GM23338 (cell line): ENCODE measurements at regions not wholly inside any gene's neighbourhood (a gene's known extent, or its start where the extent isn't known, plus 50 kb on each side); places are given as distances from the start of the nearest gene placed in this dataset.

Source experiments
- ATAC-seq: fragments of 200-7000 bp; cut with Tn5 transposase; 3 replicates; pipeline ENCODE4 v1.9.1; 2020
- DNase-seq: peaks from one replicate; pipeline ENCODE4 v3.0.0-alpha.2; 2015; ENCODE audit warnings: low spot score
- H2AFZ ChIP-seq: fragments of 200-600 bp; sonication (generic); 2 replicates; pipeline ENCODE4 v1.8.0; 2016; ENCODE audit warnings: antibody characterized with exemption, mild to moderate bottlenecking, moderate library complexity
- H3F3A ChIP-seq: fragments of 200-600 bp; sonication (generic); replicated peaks from 2 replicates; pipeline ENCODE4 v1.8.0; 2017; ENCODE audit warnings: antibody characterized with exemption, mixed run types, low read depth
- H3K27ac ChIP-seq: fragments of 200-600 bp; sonication (generic); 2 replicates; pipeline ENCODE4 v1.6.1; 2016; ENCODE audit warnings: low read depth
- H3K27me3 ChIP-seq: fragments of 200-600 bp; sonication (generic); 2 replicates; pipeline ENCODE4 v1.8.0; 2016; ENCODE audit warnings: mild to moderate bottlenecking, mixed run types, moderate library complexity; ENCODE audit not compliant: insufficient read depth
- H3K36me3 ChIP-seq: fragments of 200-600 bp; sonication (generic); 2 replicates; pipeline ENCODE4 v1.8.0; 2016; ENCODE audit warnings: mild to moderate bottlenecking; ENCODE audit not compliant: insufficient read depth
- H3K4me1 ChIP-seq: fragments of 200-600 bp; sonication (generic); 2 replicates; pipeline ENCODE4 v1.8.0; 2016; ENCODE audit warnings: mild to moderate bottlenecking, moderate library complexity; ENCODE audit not compliant: insufficient read depth
- H3K4me2 ChIP-seq: fragments of 200-600 bp; sonication (generic); 2 replicates; pipeline ENCODE4 v1.7.1; 2017; ENCODE audit warnings: mixed run types
- H3K4me3 ChIP-seq: fragments of 200-600 bp; sonication (generic); 2 replicates; pipeline ENCODE4 v1.6.1; 2016; ENCODE audit warnings: mixed run types
- H3K79me2 ChIP-seq: fragments of 200-600 bp; sonication (generic); replicated peaks from 2 replicates; pipeline ENCODE4 v1.8.0; 2017; ENCODE audit warnings: mild to moderate bottlenecking; ENCODE audit not compliant: insufficient read depth
- H3K9me2 ChIP-seq: fragments of 200-600 bp; sonication (generic); 2 replicates; pipeline ENCODE4 v1.8.0; 2017; ENCODE audit not compliant: insufficient read depth
- H4K20me1 ChIP-seq: fragments of 200-600 bp; sonication (generic); replicated peaks from 2 replicates; pipeline ENCODE4 v1.8.0; 2017; ENCODE audit warnings: mild to moderate bottlenecking; ENCODE audit not compliant: insufficient read depth
- H3K27ac Mint-ChIP-seq: 2 replicates; pipeline ENCODE4 v1.8.0; 2020; ENCODE audit warnings: inconsistent platforms, mild to moderate bottlenecking, moderate library complexity, mixed read lengths
- H3K27me3 Mint-ChIP-seq: 3 replicates; pipeline ENCODE4 v1.8.0; 2022; ENCODE audit warnings: low read depth, mild to moderate bottlenecking, moderate library complexity, mixed read lengths, inconsistent platforms; ENCODE audit not compliant: insufficient read depth, poor library complexity
- H3K36me3 Mint-ChIP-seq: 3 replicates; pipeline ENCODE4 v1.8.0; 2021; ENCODE audit warnings: low read depth, mild to moderate bottlenecking, inconsistent platforms, moderate library complexity, mixed read lengths
- H3K4me1 Mint-ChIP-seq: 3 replicates; pipeline ENCODE4 v1.8.0; 2020; ENCODE audit warnings: mild to moderate bottlenecking, inconsistent platforms, mixed read lengths
- H3K4me3 Mint-ChIP-seq: 3 replicates; pipeline ENCODE4 v1.8.0; 2021; ENCODE audit warnings: moderate library complexity, mild to moderate bottlenecking, inconsistent platforms, mixed read lengths
- H3K9me3 Mint-ChIP-seq: 3 replicates; pipeline ENCODE4 v1.8.0; 2020; ENCODE audit warnings: moderate library complexity, mild to moderate bottlenecking, inconsistent platforms, mixed read lengths
- CREB1 ChIP-seq: fragments of 250-450 bp; sonication (Bioruptor Pico); IDR thresholded peaks from 2 replicates; pipeline ENCODE4 v1.5.0; 2020; ENCODE audit warnings: low read depth, mild to moderate bottlenecking, moderate library complexity
- CTCF ChIP-seq, 2 experiments: fragments of 200-600 bp in 1 of 2; sonication (generic) in 1 of 2; conservative IDR thresholded peaks; 2 replicates each; pipeline versions ENCODE4 v1.5.1 to v1.6.1; 2016 to 2017; ENCODE audit warnings: antibody characterized with exemption in 2 of 2, low read depth in 2 of 2, mild to moderate bottlenecking in 2 of 2, moderate library complexity in 1 of 2
- EZH2phosphoT487 ChIP-seq: fragments of 200-600 bp; sonication (generic); IDR thresholded peaks from one replicate; pipeline ENCODE4 v1.8.1; 2018; ENCODE audit warnings: antibody characterized with exemption; ENCODE audit not compliant: unreplicated experiment
- JUNB ChIP-seq: IDR thresholded peaks from one replicate; pipeline ENCODE4 v1.6.1; 2016; ENCODE audit warnings: antibody characterized with exemption; ENCODE audit not compliant: unreplicated experiment
- NANOG ChIP-seq: IDR thresholded peaks from 2 replicates; pipeline ENCODE4 v1.6.1; 2016; ENCODE audit warnings: antibody characterized with exemption, borderline replicate concordance
- POLR2AphosphoS5 ChIP-seq: IDR thresholded peaks from 2 replicates; pipeline ENCODE4 v1.6.1; 2016; ENCODE audit warnings: antibody characterized with exemption, low read depth
- STAT1 ChIP-seq: IDR thresholded peaks from one replicate; pipeline ENCODE4 v1.6.1; 2016; ENCODE audit warnings: antibody characterized with exemption; ENCODE audit not compliant: unreplicated experiment
- ZNF114 ChIP-seq: fragments of 250-450 bp; sonication (Bioruptor Pico); IDR thresholded peaks from 2 replicates; pipeline ENCODE4 v1.5.0; 2020; ENCODE audit warnings: mild to moderate bottlenecking, moderate library complexity
- ZNF462 ChIP-seq: fragments of 250-450 bp; sonication (Bioruptor Pico); IDR thresholded peaks from 2 replicates; pipeline ENCODE4 v1.5.0; 2020; ENCODE audit warnings: mild to moderate bottlenecking, moderate library complexity
- TF ChIP-seq, protein P1 (sequence below): IDR thresholded peaks from one replicate; pipeline ENCODE4 v1.6.1; 2018; ENCODE audit warnings: antibody characterized with exemption; ENCODE audit not compliant: unreplicated experiment

GRCh38 chr3:103949693-103950092, 1417.0 kb upstream of the ALCAM start (continued):
- TF ChIP-seq, protein P1, sequence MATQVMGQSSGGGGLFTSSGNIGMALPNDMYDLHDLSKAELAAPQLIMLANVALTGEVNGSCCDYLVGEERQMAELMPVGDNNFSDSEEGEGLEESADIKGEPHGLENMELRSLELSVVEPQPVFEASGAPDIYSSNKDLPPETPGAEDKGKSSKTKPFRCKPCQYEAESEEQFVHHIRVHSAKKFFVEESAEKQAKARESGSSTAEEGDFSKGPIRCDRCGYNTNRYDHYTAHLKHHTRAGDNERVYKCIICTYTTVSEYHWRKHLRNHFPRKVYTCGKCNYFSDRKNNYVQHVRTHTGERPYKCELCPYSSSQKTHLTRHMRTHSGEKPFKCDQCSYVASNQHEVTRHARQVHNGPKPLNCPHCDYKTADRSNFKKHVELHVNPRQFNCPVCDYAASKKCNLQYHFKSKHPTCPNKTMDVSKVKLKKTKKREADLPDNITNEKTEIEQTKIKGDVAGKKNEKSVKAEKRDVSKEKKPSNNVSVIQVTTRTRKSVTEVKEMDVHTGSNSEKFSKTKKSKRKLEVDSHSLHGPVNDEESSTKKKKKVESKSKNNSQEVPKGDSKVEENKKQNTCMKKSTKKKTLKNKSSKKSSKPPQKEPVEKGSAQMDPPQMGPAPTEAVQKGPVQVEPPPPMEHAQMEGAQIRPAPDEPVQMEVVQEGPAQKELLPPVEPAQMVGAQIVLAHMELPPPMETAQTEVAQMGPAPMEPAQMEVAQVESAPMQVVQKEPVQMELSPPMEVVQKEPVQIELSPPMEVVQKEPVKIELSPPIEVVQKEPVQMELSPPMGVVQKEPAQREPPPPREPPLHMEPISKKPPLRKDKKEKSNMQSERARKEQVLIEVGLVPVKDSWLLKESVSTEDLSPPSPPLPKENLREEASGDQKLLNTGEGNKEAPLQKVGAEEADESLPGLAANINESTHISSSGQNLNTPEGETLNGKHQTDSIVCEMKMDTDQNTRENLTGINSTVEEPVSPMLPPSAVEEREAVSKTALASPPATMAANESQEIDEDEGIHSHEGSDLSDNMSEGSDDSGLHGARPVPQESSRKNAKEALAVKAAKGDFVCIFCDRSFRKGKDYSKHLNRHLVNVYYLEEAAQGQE: no peak
- TF ChIP-seq CTCF (conservative IDR thresholded peaks at IDR 0.05; ENCODE audit: low read depth in 2 of 2) (no peak), CREB1 (no peak)

GRCh38 chr3:103950676-103951075, 1416.0 kb upstream of the ALCAM start:
- no peak overlapping the region for H3K4me3 Mint-ChIP-seq
- H3K4me1 ChIP-seq: no peaks in the 10 kb centered on the region
- ATAC-seq: no peak
- H3K27ac ChIP-seq: no peak overlapping the region
- H3K4me2 ChIP-seq: no peak overlapping the region
- no peaks in the 10 kb centered on the region for H3K27me3 Mint-ChIP-seq
- H3F3A ChIP-seq: no peaks in the 10 kb centered on the region
- no peaks in the 10 kb centered on the region for H3K79me2 ChIP-seq
- no peaks in the 10 kb centered on the region for H3K27me3 ChIP-seq
- H3K4me1 Mint-ChIP-seq: peaks cover 3% of the 10 kb centered on the region; the same call in 1 of the 3 replicates
- H2AFZ ChIP-seq: no peak overlapping the region
- H3K9me3 Mint-ChIP-seq: no peaks in the 10 kb centered on the region
- DNase-seq: no peak
- no peak overlapping the region for H3K4me3 ChIP-seq
- H3K27ac Mint-ChIP-seq: no peak overlapping the region
- H3K36me3 Mint-ChIP-seq: no peaks in the 10 kb centered on the region
- H3K36me3 ChIP-seq: no peaks in the 10 kb centered on the region
- H3K9me2 ChIP-seq: no peaks in the 10 kb centered on the region
- no peaks in the 10 kb centered on the region for H4K20me1 ChIP-seq
- no peak for TF ChIP-seq ZNF462 (CRISPR knock-in tag)
- TF ChIP-seq, protein P1: no peak
- TF ChIP-seq STAT1: no peak
- no peak for TF ChIP-seq CREB1
- TF ChIP-seq JUNB: no peak
- TF ChIP-seq POLR2AphosphoS5: no peak
- TF ChIP-seq NANOG: no peak
- TF ChIP-seq EZH2phosphoT487: no peak
- TF ChIP-seq ZNF114 (CRISPR knock-in tag): no peak
